ENCODE measurements at regions not wholly inside any gene's neighbourhood (a gene's known extent, or its start where the extent isn't known, plus 50 kb on each side); places are given as distances from the start of the nearest gene placed in this dataset.

- no peaks in the 10 kb centered on the region for H3K27me3 Mint-ChIP-seq (ENCODE audit: unreplicated experiment)
- no peaks in the 10 kb centered on the region for H3K4me1 Mint-ChIP-seq (ENCODE audit: low read depth, unreplicated experiment)
- no peaks in the 10 kb centered on the region for H3K36me3 Mint-ChIP-seq (ENCODE audit: insufficient read depth, unreplicated experiment)
- no peak for TF ChIP-seq CTCF (IDR thresholded peaks at IDR 0.05; ENCODE audit: unreplicated experiment)
- H3K27ac Mint-ChIP-seq (ENCODE audit: unreplicated experiment) = no peak overlapping the region
- no TSS peak for BruUV-seq (replicated peaks)
- no peak for DNase-seq
- CTCF ChIA-PET = no interaction called here
- H3K4me3 Mint-ChIP-seq (ENCODE audit: low read depth, unreplicated experiment) = no peak overlapping the region
- intact Hi-C loops (cut with micrococcal nuclease; ENCODE audit: unreplicated experiment) = loop anchor here (10.0 kb wide), 1 partner anchor 128 kb away; no protein-coding TSS in a partner anchor
- H3K9me3 Mint-ChIP-seq (ENCODE audit: low read depth, unreplicated experiment) = peaks cover 8% of the 10 kb centered on the region
Observed at GRCh38 chr1:229716704-229717103, 90.7 kb downstream of the URB2 start.

GRCh38 chr1:229717786-229718576 lies 91.9 kb downstream of the URB2 start:
- Mint-ChIP-seq H3K27me3 (ENCODE audit: unreplicated experiment) (no peaks in the 10 kb centered on the region), H3K4me3 (ENCODE audit: low read depth, unreplicated experiment) (peak overlapping the region; percentile 15), H3K4me1 (ENCODE audit: low read depth, unreplicated experiment) (no peaks in the 10 kb centered on the region), H3K27ac (ENCODE audit: unreplicated experiment) (no peak overlapping the region), H3K36me3 (ENCODE audit: insufficient read depth, unreplicated experiment) (no peaks in the 10 kb centered on the region), H3K9me3 (ENCODE audit: low read depth, unreplicated experiment) (peaks cover 8% of the 10 kb centered on the region)
- peak; percentile 12 for DNase-seq
- intact Hi-C loops (cut with micrococcal nuclease; ENCODE audit: unreplicated experiment) = loop anchor here (10.0 kb wide), 1 partner anchor 127 kb away; no protein-coding TSS in a partner anchor
- CTCF ChIA-PET = no interaction called here
- no TSS peak for BruUV-seq (replicated peaks)
- TF ChIP-seq CTCF (IDR thresholded peaks at IDR 0.05; ENCODE audit: unreplicated experiment) = no peak

- no peak overlapping the region for H3K27ac Mint-ChIP-seq (ENCODE audit: unreplicated experiment)
- H3K9me3 Mint-ChIP-seq (ENCODE audit: low read depth, unreplicated experiment) = peaks cover 2% of the 10 kb centered on the region
- CTCF ChIA-PET = no interaction called here
- H3K36me3 Mint-ChIP-seq (ENCODE audit: insufficient read depth, unreplicated experiment) = no peaks in the 10 kb centered on the region
- no TSS peak for BruUV-seq (replicated peaks)
- H3K27me3 Mint-ChIP-seq (ENCODE audit: unreplicated experiment) = peaks cover 28% of the 10 kb centered on the region
- intact Hi-C loops (cut with micrococcal nuclease; ENCODE audit: unreplicated experiment) = no loop called here
- no peaks in the 10 kb centered on the region for H3K4me1 Mint-ChIP-seq (ENCODE audit: low read depth, unreplicated experiment)
- DNase-seq = no peak
- TF ChIP-seq CTCF (IDR thresholded peaks at IDR 0.05; ENCODE audit: unreplicated experiment) = no peak
- H3K4me3 Mint-ChIP-seq (ENCODE audit: low read depth, unreplicated experiment) = no peak overlapping the region
Observed at GRCh38 chr1:229726061-229726460, 100.0 kb downstream of the URB2 start.

DNA sequence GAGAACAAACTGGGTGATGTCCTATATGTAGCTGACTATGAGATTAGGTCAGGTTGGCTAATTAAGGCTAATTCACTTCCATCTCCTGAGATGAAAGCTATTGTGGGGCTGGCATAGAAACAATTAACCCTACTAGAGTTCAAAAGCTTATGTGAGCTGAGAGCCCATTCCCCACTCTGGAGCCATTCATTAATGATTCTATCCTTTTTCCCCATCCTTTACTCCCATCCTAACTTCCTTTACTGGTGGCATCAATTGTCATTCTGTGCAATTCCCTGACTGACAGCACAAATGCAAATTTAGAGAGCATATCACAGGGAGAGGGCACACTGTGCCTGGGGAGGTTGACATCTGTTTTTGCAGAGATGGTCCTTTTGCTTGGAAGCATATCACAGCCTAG lies 103.9 kb downstream of the URB2 start:
- CTCF ChIA-PET = no interaction called here
- Mint-ChIP-seq H3K4me1 (ENCODE audit: low read depth, unreplicated experiment) (no peaks in the 10 kb centered on the region), H3K27ac (ENCODE audit: unreplicated experiment) (no peak overlapping the region), H3K9me3 (ENCODE audit: low read depth, unreplicated experiment) (no peaks in the 10 kb centered on the region), H3K4me3 (ENCODE audit: low read depth, unreplicated experiment) (no peak overlapping the region), H3K36me3 (ENCODE audit: insufficient read depth, unreplicated experiment) (no peaks in the 10 kb centered on the region), H3K27me3 (ENCODE audit: unreplicated experiment) (peaks cover 53% of the 10 kb centered on the region)
- TF ChIP-seq CTCF (IDR thresholded peaks at IDR 0.05; ENCODE audit: unreplicated experiment) = no peak
- intact Hi-C loops (cut with micrococcal nuclease; ENCODE audit: unreplicated experiment) = no loop called here
- BruUV-seq (replicated peaks) = no TSS peak
- DNase-seq = no peak

Data from Calu3 (cell line).